Ovary (tissue), 7 donors: ENCODE measurements at regions not wholly inside any gene's neighbourhood (a gene's known extent, or its start where the extent isn't known, plus 50 kb on each side); places are given as distances from the start of the nearest gene placed in this dataset.

Experiments
- DNase-seq, 5 donors: peaks; one replicate each; pipeline ENCODE4 v3.0.0-alpha.2; 2019 to 2020
- H3K27ac ChIP-seq, 2 donors: fragments of 200-600 bp; one replicate each; pipeline versions ENCODE4 v1.5.1 to v1.8.0; 2019 to 2022
- H3K27me3 ChIP-seq: fragments of 200-600 bp; one replicate; pipeline ENCODE4 v1.8.0; 2022
- H3K36me3 ChIP-seq: fragments of 200-600 bp; sonication (generic); one replicate; pipeline ENCODE4 v1.5.1; 2019
- H3K4me1 ChIP-seq: one replicate; pipeline ENCODE4 v1.8.1; 2013; ENCODE audit warnings: mild to moderate bottlenecking, moderate library complexity; ENCODE audit not compliant: insufficient read depth
- H3K4me3 ChIP-seq: fragments of 200-600 bp; sonication (generic); one replicate; pipeline ENCODE4 v1.5.1; 2017
- H3K9me3 ChIP-seq, 2 donors: fragments of 200-600 bp in 1 of 2; sonication (generic) in 1 of 2; one replicate each; pipeline versions ENCODE4 v1.5.1 to v1.8.1; 2013 to 2019; ENCODE audit warnings: mild to moderate bottlenecking in 1 of 2, moderate library complexity in 1 of 2
- EP300 ChIP-seq: sonication (generic); formaldehyde crosslinking; IDR thresholded peaks from one replicate; pipeline ENCODE4 v1.6.1; 2017; ENCODE audit warnings: antibody characterized with exemption
- POLR2A ChIP-seq: fragments of 450-650 bp; IDR thresholded peaks from one replicate; pipeline ENCODE4 v1.6.1; 2017; ENCODE audit warnings: antibody characterized with exemption, mild to moderate bottlenecking, moderate library complexity
- WGBS, 3 donors: extraction: QIAGEN DNeasy Blood & Tissue Kit in 1 of 3; methylation state at CpG; one replicate each; pipeline versions ENCODE4 v1.1.5 to v1.1.7; 2013 to 2017; 5-methylcytosine and 5-hydroxymethylcytosine counted together
- intact Hi-C, 4 donors: fragments of 100-400 bp; cut with DNase I; formaldehyde crosslinking; loops; one replicate each; pipeline versions ENCODE4 v1.11.0 to v1.15.1; 2022 to 2023
- TF ChIP-seq, protein P1 (sequence below), 3 donors: fragments of 450-650 bp in 2 of 3; fragments of 200-600 bp in 1 of 3; IDR thresholded peaks; one replicate each; pipeline versions ENCODE4 v1.5.1 to v1.8.0; 2016 to 2022; ENCODE audit warnings: antibody characterized with exemption in 3 of 3, mild to moderate bottlenecking in 1 of 3
- donor health status: DM: no; HTN: no; CAD: no; lungs with moderate emphysema.
- donor health status: DM: no; HTN: no; CAD: no.
- donor health status: Bipolar disorder and iron deficiency.
- donor health status: DM: no; HTN: no; CAD: no.
- donor health status: DM: yes; HTN: yes; CAD: no.

DNA sequence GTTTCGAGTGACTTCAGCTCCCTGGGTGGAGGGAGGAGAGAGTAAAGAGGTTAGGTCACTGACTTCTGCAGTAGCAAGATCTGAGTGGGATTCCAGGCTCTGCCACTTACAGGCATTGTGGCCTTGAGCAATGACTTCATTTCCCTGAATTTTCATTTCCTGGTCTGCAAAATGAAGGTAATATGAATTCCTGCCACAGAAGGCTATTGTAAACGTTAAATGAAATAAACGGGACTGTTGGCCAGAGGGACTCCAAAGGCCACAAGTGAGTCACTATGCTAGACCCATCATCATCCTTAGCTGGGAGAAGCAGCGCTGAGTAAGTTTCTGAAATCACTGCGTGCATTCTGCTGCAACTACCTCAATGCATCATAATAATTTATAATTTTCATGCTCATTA, 807.8 kb downstream of the AACS start:
- intact Hi-C loops, result no loop called here
- Histone ChIP-seq H3K4me3 (no peak overlapping the region), H3K4me1 (no peaks in the 10 kb centered on the region), H3K9me3 (no peaks in the 10 kb centered on the region), H3K27me3 (no peaks in the 10 kb centered on the region), H3K36me3 (no peaks in the 10 kb centered on the region), H3K27ac (no peak overlapping the region)
- TF ChIP-seq, protein P1, sequence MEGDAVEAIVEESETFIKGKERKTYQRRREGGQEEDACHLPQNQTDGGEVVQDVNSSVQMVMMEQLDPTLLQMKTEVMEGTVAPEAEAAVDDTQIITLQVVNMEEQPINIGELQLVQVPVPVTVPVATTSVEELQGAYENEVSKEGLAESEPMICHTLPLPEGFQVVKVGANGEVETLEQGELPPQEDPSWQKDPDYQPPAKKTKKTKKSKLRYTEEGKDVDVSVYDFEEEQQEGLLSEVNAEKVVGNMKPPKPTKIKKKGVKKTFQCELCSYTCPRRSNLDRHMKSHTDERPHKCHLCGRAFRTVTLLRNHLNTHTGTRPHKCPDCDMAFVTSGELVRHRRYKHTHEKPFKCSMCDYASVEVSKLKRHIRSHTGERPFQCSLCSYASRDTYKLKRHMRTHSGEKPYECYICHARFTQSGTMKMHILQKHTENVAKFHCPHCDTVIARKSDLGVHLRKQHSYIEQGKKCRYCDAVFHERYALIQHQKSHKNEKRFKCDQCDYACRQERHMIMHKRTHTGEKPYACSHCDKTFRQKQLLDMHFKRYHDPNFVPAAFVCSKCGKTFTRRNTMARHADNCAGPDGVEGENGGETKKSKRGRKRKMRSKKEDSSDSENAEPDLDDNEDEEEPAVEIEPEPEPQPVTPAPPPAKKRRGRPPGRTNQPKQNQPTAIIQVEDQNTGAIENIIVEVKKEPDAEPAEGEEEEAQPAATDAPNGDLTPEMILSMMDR (IDR thresholded peaks at IDR 0.05), result no peak
- TF ChIP-seq EP300 (no peak), POLR2A (no peak)
- 57 to 83% (median 58%) methylated on average over 5 of the region's 5 CpGs for WGBS, 3 donors
- DNase-seq, result no peak

DNA sequence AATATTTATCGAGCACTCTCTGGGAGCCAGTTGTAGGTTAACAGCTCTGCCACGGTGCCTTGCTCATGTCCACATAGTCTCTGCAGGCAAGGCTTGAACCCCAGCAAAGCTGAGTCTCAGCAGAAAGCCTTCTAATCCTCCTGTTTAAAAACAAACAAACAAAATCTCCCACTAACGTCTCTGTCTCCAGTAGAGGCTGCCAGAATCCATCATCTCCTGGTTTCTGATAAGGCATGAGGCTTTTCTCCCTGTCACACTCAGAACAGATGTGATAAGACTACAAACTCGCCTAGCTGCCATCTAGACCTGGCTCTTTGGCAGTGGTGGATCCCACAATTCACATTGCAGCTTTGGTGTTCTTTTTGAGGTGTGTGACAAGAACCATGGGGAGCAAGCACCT, 813.2 kb downstream of the AACS start:
- Histone ChIP-seq H3K27me3 (no peaks in the 10 kb centered on the region), H3K4me3 (no peak overlapping the region), H3K9me3 (no peaks in the 10 kb centered on the region), H3K4me1 (no peaks in the 10 kb centered on the region), H3K27ac (no peak overlapping the region), H3K36me3 (no peaks in the 10 kb centered on the region)
- intact Hi-C loops, result no loop called here
- 27 to 39% (median 28%) methylated on average over 4 of the region's 4 CpGs for WGBS, 3 donors
- TF ChIP-seq POLR2A (no peak), EP300 (no peak)
- TF ChIP-seq, protein P1 (IDR thresholded peaks at IDR 0.05), result no peak
- DNase-seq, result no peak

DNA sequence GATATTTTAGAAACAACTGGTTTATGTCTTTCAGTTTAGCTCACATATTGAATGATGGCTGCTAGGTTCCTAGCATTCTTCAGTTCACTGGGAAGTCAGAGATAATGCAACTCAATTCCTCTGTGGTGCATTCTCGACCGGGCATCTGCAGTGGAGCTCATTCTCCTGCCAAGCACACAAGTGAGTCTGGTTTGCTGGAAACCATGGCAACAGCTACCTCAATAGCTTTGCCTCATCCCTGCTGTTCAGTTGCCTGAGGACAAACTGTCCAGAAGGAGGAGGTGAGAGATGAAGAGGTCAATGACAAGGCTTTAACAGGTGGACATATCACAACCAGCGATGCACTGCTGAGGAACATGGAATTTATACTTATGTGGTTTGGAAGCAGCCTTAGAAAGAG, 816.9 kb downstream of the AACS start:
- Histone ChIP-seq H3K9me3 (no peaks in the 10 kb centered on the region), H3K4me1 (no peaks in the 10 kb centered on the region), H3K4me3 (no peak overlapping the region), H3K27ac (no peak overlapping the region), H3K36me3 (no peaks in the 10 kb centered on the region), H3K27me3 (no peaks in the 10 kb centered on the region)
- no peak for DNase-seq
- WGBS, 3 donors, result 34 to 57% (median 38%) methylated on average over 3 of the region's 3 CpGs
- no peak for TF ChIP-seq EP300
- no peak for TF ChIP-seq POLR2A
- TF ChIP-seq, protein P1 (IDR thresholded peaks at IDR 0.05), result no peak
- intact Hi-C loops, result loop anchor here in 1 of 4 donors (5.0 kb wide), 1 partner anchor 365 kb away; no protein-coding TSS in a partner anchor

DNA sequence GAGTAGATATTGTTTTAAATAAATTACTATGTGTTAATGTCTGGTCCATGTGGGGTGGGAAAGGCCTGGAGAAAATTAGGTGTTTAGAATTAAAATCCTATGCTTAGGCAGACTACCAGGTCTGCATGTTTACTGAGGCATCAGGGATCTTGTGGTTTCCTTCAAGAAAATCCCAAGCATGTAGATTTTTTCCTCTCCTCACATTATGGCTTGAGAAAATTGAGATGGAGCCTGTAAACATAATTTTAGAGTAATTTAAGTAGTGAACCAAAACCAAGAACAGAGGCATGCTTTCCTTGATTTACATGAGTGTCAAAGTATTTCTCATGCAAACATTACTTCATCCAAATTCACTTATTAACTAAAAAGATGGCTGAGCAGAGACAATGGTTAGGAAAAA, 823.7 kb downstream of the AACS start:
- Histone ChIP-seq H3K9me3 (no peaks in the 10 kb centered on the region), H3K4me1 (no peaks in the 10 kb centered on the region), H3K27me3 (no peaks in the 10 kb centered on the region), H3K4me3 (no peak overlapping the region), H3K27ac (no peak overlapping the region), H3K36me3 (no peaks in the 10 kb centered on the region)
- DNase-seq, result no peak
- no peak for TF ChIP-seq EP300
- TF ChIP-seq, protein P1 (IDR thresholded peaks at IDR 0.05), result no peak
- TF ChIP-seq POLR2A, result no peak
- intact Hi-C loops, result no loop called here

DNA sequence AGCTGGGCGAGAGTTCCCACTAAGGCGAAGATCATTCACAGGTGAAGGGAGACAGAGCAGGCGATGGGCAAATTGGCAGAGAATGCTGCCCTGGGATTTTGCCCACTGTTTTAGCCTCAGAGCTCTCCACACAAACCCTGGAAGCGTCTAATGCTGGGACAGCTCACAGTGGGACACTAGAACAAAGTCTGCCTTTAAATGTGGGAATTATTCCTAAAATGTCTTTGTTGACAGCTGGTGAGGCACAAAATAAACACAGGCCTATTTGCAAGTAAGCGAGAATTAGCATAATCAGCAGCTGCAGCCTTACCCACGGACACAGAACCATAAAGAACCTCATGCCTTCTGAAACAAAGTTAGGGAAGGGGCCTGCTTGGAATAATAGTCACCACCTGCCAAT, 824.5 kb downstream of the AACS start:
- H3K27ac ChIP-seq, result no peak overlapping the region
- H3K36me3 ChIP-seq, result no peaks in the 10 kb centered on the region
- intact Hi-C loops, result no loop called here
- no peaks in the 10 kb centered on the region for H3K27me3 ChIP-seq
- H3K4me1 ChIP-seq, result no peaks in the 10 kb centered on the region
- H3K4me3 ChIP-seq, result no peak overlapping the region
- no peaks in the 10 kb centered on the region for H3K9me3 ChIP-seq
- DNase-seq, result no peak
- no peak for TF ChIP-seq EP300
- TF ChIP-seq, protein P1 (IDR thresholded peaks at IDR 0.05), result no peak
- 52 to 59% (median 54%) methylated on average over 6 of the region's 6 CpGs for WGBS, 3 donors
